Motor neuron (in vitro differentiated cells): ENCODE measurements at regions not wholly inside any gene's neighbourhood (a gene's known extent, or its start where the extent isn't known, plus 50 kb on each side); places are given as distances from the start of the nearest gene placed in this dataset.
A peak's percentile ranks its signal among the peaks of the same experiment; 100 is the strongest.

Experiments used
- ATAC-seq, 8 experiments: fragments of 200-7000 bp; cut with Tn5 transposase; replicated peaks in 6 of 8; 2 replicates each; pipeline ENCODE4 v1.8.0; 2021; ENCODE audit warnings: mild to moderate bottlenecking in 8 of 8, moderate library complexity in 8 of 8
- H3K27ac ChIP-seq, 2 donors: fragments of 250-450 bp; sonication (Bioruptor Pico); 2 replicates each; pipeline ENCODE4 v1.9.0; 2021; ENCODE audit warnings: antibody characterized with exemption in 2 of 2, mild to moderate bottlenecking in 2 of 2, moderate library complexity in 1 of 2
- H3K4me1 ChIP-seq, 2 donors: fragments of 250-450 bp; sonication (Bioruptor Pico); replicated peaks in 1 of 2; 2 replicates each; pipeline ENCODE4 v1.6.1; 2021; ENCODE audit warnings: antibody characterized with exemption in 2 of 2, mild to moderate bottlenecking in 2 of 2, moderate library complexity in 1 of 2
- H3K4me3 ChIP-seq, 5 donors: fragments of 250-450 bp; sonication (Bioruptor Pico); 2 replicates each; pipeline ENCODE4 v1.9.0; 2021; ENCODE audit warnings: antibody characterized with exemption in 5 of 5, mild to moderate bottlenecking in 5 of 5, moderate library complexity in 4 of 5
- WGBS, 10 experiments: fragments of 450-650 bp; shearing (Covaris generic); methylation state at CpG; one replicate each; pipeline ENCODE4 v1.0.0; 2022; 5-methylcytosine and 5-hydroxymethylcytosine counted together
- in situ Hi-C, 9 experiments: fragments of 400-800 bp; cut with MboI; loops; one replicate each; pipeline ENCODE4 v1.15.0; 2021; ENCODE audit warnings: low sequenced_read_pairs in 9 of 9, low pct_unique_long_range_greater_than_20kb in 2 of 9; ENCODE audit not compliant: unreplicated experiment in 9 of 9

DNA sequence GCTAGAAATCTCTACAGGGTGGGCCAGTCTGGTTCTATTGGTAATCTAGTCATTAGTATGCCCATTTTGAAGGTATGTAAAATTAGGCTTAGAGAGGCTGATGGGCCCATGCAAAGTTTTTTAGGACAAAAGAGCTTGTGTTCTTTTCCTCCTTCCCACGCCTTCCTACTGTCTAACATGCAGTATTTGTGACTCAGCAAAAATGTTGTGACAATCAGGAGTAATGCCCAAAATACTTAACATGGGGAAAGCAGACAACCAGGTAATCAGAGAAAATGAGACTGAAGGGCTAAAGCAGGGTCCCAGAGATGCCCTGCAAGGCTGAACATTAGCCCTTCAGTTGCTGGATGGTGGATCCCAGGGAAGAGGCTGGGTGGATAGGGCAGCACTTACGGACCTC is 437.9 kb downstream of the BCL11B start:
- WGBS, 10 experiments = 20 to 88% (median 80%) methylated on average over 1 to 2 of the region's 2 CpGs; no CpG with 5 or more reads in 5 of the 10 experiments
- peaks cover 0 to 4% of the 10 kb centered on the region in 2 donors for H3K4me1 ChIP-seq
- in situ Hi-C loops = no loop called here
- ATAC-seq = no peak
- no peak overlapping the region for H3K4me3 ChIP-seq
- H3K27ac ChIP-seq = no peak overlapping the region

DNA sequence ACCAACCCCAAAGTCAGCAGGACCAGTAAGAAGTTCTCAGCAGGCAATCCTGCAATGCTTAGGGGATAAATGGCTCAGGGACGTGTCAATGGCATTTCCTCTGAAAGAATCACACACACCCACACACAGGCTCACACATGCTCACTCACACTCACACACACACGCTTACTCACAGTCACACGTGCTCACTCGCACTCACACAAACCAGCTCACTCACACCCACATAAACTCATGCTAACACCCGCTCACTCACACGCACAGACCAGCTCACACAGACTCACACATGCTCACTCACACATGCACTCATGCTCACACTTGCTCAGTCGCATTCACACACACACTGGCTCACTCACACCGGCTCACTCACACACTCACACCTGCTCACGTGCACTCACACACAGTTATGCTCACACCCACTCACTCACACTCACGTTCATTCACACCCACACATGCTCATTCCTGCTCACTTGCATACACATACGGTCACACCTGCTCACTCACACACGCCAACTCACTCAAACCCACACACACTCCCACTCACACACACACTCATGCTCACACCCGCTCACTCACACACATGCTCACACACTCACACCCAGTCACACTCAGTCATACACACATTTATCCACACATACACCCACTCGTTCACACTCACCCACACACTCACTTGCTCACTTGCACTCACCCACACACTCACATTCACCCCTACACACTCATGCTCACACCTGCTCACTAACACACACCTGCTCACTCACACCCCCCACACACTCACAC is 436.8 kb downstream of the BCL11B start:
- in situ Hi-C loops = no loop called here
- WGBS, 10 experiments = 27 to 100% (median 80%) methylated on average over 2 to 8 of the region's 14 CpGs; no CpG with 5 or more reads in 1 of the 10 experiments

DNA sequence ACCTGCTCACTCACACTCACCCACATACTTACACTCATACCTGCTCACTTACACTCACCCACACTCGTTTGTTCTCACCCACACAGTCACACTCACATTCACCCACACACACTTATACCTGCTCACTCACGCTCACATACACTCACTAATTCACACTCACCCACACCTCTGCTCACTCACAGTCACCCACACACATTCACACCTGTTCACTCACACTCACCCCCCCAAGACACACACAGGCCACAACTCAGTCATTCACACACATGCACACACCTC is 436.2 kb downstream of the BCL11B start:
- Histone ChIP-seq H3K4me1 (peaks cover 0 to 3% of the 10 kb centered on the region in 2 donors), H3K4me3 (no peak overlapping the region), H3K27ac (no peak overlapping the region)
- ATAC-seq = no peak
- in situ Hi-C loops = no loop called here
- 28 to 100% (median 82%) methylated on average over 1 to 2 of the region's 2 CpGs; no CpG with 5 or more reads in 4 of the 10 experiments for WGBS, 10 experiments

More for the DNA sequence above, 436.8 kb downstream of the BCL11B start:
- Histone ChIP-seq H3K27ac (no peak overlapping the region), H3K4me1 (peaks cover 0 to 4% of the 10 kb centered on the region in 2 donors), H3K4me3 (no peak overlapping the region)
- no peak for ATAC-seq

DNA sequence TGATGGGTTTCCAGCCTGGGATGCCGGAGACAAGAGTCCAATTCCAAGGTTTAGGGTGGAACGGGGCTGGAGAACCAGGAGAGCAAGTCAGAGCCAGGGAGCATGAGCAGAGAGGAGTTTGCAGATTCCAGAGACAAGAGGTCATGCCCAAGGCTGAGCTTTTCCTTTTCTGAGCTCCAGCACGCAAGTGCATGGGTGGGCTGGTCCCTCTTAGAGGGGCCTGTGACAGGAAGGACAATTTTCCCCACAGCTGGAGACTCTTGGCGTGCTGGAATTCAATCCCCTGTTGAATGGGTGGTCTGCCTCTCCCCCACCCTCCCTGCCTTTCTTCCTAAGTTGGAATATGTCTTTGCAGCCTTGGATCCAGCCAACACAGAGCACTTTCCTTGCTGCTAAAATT is 431.9 kb downstream of the BCL11B start:
- no peak for ATAC-seq
- in situ Hi-C loops = no loop called here
- Histone ChIP-seq H3K4me1 (no peaks in the 10 kb centered on the region), H3K4me3 (no peak overlapping the region), H3K27ac (no peak overlapping the region)
- WGBS, 10 experiments = 21 to 92% (median 64%) methylated on average over 2 to 4 of the region's 4 CpGs; no CpG with 5 or more reads in 4 of the 10 experiments

DNA sequence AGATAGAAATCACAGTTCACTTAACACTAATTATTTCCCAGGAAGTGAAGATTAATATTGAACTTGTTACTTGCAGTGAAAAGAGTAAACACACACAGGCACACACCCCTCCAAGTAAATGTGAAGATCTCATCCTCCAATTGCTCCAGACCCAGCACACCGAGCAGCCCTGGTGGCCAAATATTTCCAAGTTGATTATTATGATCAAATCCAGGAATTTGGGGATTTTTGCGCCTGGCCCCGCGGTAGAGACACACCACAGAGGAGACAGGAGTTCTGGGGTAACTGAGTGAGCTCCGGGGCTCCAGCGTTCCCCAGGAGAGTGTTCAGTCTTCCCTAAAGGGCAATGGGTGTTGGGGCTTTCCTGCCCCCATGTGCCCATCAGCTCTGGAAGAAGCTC is 431.5 kb downstream of the BCL11B start:
- Histone ChIP-seq H3K27ac (no peak overlapping the region), H3K4me1 (no peaks in the 10 kb centered on the region), H3K4me3 (no peak overlapping the region)
- in situ Hi-C loops = no loop called here
- no peak for ATAC-seq
- 5 to 100% (median 80%) methylated on average over 1 to 4 of the region's 6 CpGs; no CpG with 5 or more reads in 5 of the 10 experiments for WGBS, 10 experiments

DNA sequence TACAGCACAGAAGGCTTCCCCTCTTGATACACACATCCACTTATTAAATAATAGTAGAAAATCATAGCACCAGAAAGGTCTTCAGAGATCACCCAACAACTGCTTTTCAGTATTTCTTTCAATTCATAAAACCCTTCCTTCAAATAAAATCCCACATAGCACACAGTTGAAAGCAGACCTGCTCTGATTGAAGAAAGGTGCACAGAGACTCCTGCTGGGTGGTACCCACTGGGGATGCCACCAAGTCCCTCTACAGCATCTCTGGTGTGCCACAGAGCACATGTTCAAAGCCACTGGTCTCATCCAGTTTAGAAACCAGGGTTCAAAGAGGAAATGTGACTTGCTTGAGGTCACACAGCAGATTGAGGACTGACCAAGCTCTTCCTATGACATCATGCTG is 427.5 kb downstream of the BCL11B start:
- Histone ChIP-seq H3K4me1 (no peaks in the 10 kb centered on the region), H3K4me3 (no peak overlapping the region), H3K27ac (no peak overlapping the region)
- in situ Hi-C loops = no loop called here
- ATAC-seq = no peak

DNA sequence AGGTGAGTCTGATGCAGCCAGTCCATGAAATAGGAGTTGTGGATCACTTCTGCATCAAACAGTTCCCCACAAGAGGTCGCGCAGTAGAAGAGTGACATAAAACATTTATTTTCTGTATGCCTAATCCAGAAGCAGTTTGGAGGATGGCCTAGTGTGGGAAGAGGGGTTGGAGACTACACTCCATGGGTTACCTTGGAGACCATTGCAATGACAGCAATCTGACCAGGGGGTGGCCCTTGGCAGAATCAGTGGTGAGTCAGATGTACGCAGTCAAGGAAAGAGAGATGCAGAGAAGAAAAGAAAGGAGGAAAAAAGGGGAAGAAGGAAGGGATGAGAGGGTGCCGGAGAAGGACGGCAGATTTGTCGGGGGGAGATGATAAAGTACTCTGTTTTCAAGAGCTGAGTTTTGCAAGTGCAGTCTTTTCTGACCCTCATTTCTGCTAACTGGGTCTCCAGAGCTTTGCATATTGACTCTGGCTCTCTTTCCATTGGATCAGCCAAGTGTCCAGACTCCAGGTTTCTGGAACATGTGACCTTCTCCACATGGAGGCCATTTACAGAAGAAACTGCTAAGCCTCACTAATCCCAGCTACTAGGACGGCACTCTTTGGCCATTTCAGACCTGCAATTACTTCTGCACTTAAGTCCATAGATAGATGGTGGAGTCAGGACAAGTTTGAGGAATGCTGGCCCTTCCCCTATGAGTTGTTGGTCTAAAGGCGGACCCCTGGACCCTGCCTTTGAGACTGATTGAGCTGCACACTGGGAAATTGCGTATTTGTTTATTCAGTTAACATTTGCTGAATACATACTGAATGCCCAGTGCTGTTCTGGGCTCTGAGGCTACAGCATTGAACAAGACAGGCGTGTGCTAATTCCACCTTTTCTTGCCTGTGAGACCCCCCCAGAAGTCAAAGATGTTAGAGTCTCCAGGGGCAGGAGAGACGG is 424.2 kb downstream of the BCL11B start:
- Histone ChIP-seq H3K27ac (no peak overlapping the region), H3K4me3 (no peak overlapping the region), H3K4me1 (no peaks in the 10 kb centered on the region)
- 35 to 94% (median 79%) methylated on average over 2 to 9 of the region's 11 CpGs for WGBS, 10 experiments
- in situ Hi-C loops = no loop called here
- ATAC-seq = peak in 1 of 8 experiments; percentile 52

DNA sequence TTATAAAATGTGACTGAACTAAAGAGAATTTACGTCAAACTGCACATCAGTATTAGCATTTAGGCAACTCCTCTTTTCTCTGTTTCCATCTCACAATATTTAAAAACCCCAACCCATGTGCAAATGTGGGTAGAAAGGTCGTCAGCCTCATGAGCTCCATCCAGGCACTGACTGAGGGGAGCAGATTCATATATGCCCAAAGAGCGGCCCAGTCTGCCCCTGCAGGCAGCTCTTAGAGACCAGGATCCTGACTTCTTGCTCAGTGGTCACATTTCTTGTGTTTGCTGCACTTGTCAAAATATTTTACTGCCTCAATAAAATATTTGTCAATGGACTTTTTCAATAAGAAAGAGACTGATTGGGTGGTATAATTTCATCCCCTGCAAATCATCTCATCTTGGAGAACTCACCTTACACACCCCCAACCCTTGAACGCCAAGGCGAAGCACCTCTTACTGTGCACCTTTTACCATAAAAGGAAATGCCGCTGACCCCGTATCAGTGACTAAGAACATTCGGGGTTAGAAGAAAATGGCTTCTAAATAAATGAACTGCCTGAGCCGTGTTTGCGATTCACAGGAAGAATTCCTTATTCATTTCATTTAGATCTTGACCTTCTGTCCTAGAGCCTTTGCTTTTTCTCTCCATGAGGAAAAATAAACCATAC is 418.8 kb downstream of the BCL11B start:
- WGBS, 10 experiments = 22 to 88% (median 68%) methylated on average over 1 to 9 of the region's 10 CpGs; no CpG with 5 or more reads in 1 of the 10 experiments
- Histone ChIP-seq H3K27ac (no peak overlapping the region), H3K4me3 (no peak overlapping the region), H3K4me1 (no peaks in the 10 kb centered on the region)
- in situ Hi-C loops = no loop called here
- ATAC-seq = no peak

DNA sequence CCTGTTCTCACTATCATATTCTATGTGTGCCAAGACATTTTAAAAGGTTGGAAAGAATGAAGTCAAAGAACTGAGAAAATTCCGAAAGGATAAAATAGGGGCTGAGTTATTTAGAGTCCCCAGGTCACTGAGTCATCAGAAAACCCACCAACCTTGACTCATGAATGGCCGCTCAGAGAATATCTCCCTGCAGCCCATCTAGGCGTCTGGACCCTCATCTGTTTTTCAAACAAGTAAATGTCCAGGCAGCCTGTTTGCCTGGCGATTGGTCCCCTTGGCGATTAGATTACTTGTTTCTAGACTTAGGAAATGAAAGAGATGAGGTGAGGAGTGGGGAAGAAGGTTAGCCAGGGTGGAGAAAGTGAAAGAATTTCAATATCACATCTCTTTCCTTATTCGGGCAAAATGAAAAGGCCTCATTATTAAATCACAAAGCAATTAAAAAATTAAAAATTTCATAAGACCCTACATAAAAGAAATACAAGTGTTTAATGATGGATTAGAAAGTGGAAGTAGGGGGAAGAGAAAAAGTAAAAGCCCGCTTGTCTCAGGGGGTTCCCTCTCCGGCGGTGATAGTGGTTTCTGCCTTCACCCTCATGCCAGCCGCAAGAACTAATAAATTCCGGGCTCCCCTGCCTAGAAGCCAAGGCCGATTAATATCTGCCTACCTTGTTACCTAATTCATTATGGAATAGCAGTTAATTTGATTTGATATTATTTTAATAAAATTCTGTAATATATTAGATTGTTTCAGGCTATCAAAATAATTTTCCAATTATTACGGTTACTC is 415.9 kb downstream of the BCL11B start:
- Histone ChIP-seq H3K4me3 (no peak overlapping the region), H3K27ac (no peak overlapping the region), H3K4me1 (no peaks in the 10 kb centered on the region)
- ATAC-seq = no peak
- 49 to 100% (median 91%) methylated on average over 1 to 12 of the region's 13 CpGs for WGBS, 10 experiments
- in situ Hi-C loops = no loop called here

DNA sequence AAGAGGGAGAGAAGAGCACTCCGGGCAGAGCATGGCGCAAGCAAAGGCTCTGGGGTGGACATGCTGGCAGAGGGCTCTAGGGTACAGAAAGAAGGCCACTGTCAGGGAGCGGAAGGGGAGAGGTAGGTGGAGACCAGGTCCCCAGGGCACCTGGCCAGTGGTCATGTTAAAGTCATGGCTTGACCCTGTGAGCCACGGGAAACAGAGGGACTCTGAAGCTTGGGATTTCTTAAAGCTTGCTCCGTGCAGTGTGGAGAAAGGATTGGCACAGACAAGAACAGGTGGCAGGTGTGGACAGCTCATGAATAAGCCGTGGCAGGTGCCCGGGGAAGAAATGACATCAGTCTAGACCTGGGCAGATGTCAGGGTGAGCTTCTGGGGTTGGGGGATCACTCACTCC is 413.8 kb downstream of the BCL11B start:
- H3K27ac ChIP-seq = no peak overlapping the region
- H3K4me3 ChIP-seq = no peak overlapping the region
- 49 to 100% (median 80%) methylated on average over 2 to 5 of the region's 7 CpGs; no CpG with 5 or more reads in 5 of the 10 experiments for WGBS, 10 experiments
- ATAC-seq = no peak
- in situ Hi-C loops = no loop called here
- H3K4me1 ChIP-seq = no peaks in the 10 kb centered on the region

DNA sequence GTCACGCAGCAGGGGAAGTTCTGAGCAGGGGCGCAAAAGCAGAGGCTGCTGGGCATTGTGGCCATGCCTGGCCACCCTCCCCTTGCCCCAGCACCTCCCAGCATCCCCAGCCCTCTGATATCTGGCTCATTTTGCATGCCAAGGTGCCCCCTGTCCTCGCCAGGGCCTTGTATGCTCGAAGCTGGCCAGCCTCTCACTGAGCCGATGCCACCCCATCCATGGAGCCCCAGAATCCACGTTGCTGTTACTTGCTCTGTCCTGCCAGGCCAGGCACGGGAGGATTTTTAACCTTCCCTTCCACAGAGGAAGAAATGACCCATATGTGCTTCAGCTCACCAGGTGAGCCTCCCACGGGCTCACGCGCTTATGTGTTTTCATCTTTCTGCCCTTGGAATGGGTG is 413.4 kb downstream of the BCL11B start:
- in situ Hi-C loops = no loop called here
- Histone ChIP-seq H3K4me3 (no peak overlapping the region), H3K27ac (no peak overlapping the region), H3K4me1 (no peaks in the 10 kb centered on the region)
- ATAC-seq = no peak
- WGBS, 10 experiments = 0 to 87% (median 76%) methylated on average over 1 to 6 of the region's 10 CpGs; no CpG with 5 or more reads in 6 of the 10 experiments

DNA sequence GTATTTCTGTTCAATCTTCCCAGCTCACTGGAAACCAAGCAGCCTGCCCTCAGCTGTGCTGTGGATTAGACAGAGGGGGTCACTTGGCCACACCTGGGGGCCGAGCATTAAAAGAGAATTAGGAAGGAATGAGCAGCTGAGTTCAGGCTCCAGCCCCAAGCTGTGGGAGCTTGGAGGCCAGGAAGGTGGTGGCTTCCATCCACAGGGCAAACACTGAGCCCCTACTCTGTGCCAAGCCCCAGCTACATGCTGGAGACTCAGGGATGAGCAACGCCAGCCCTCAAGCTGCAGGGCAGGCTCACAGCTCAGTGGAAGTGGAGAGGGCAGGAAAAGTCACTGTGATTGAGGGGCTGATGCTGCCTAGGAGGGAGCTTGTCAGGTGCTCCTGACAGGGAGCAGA is 412.7 kb downstream of the BCL11B start:
- H3K4me1 ChIP-seq = no peaks in the 10 kb centered on the region
- WGBS, 10 experiments = 58 to 100% methylated on average over 1 to 2 of the region's 2 CpGs; no CpG with 5 or more reads in 8 of the 10 experiments
- no peak overlapping the region for H3K4me3 ChIP-seq
- no peak overlapping the region for H3K27ac ChIP-seq
- in situ Hi-C loops = no loop called here
- no peak for ATAC-seq
